Keratinocyte (primary cell): ENCODE measurements at regions not wholly inside any gene's neighbourhood (a gene's known extent, or its start where the extent isn't known, plus 50 kb on each side); places are given as distances from the start of the nearest gene placed in this dataset.

Source experiments
- DNase-seq: peaks from one replicate; pipeline ENCODE4 v3.0.0-alpha.2; 2011; ENCODE audit warnings: low read depth, missing footprints, low spot score
- FAIRE-seq: peaks from 2 replicates; lab custom pipeline; 2011; peaks lifted over from hg19 to GRCh38; lab: Jason Lieb, UNC
- H2AFZ ChIP-seq: 2 replicates; pipeline ENCODE4 v1.6.0; 2012; ENCODE audit warnings: low read length, control low read depth, inconsistent platforms; ENCODE audit not compliant: control insufficient read depth
- H3K27ac ChIP-seq: 2 replicates; pipeline ENCODE4 v1.5.1; 2011; ENCODE audit warnings: low read length; ENCODE audit not compliant: control insufficient read depth, insufficient read depth
- H3K27me3 ChIP-seq: 3 replicates; pipeline ENCODE4 v1.6.0; 2011; ENCODE audit warnings: low read length; ENCODE audit not compliant: control insufficient read depth, insufficient read depth; ENCODE audit errors: extremely low read depth
- H3K36me3 ChIP-seq, 2 experiments: 2 replicates in 1 of 2; 3 replicates in 1 of 2; pipeline ENCODE4 v1.5.1; 2011; ENCODE audit warnings: low read length in 2 of 2, mild to moderate bottlenecking in 1 of 2; ENCODE audit not compliant: control insufficient read depth in 2 of 2, insufficient read depth in 2 of 2; ENCODE audit errors: extremely low read depth in 1 of 2
- H3K4me1 ChIP-seq: 3 replicates; pipeline ENCODE4 v1.5.1; 2011; ENCODE audit warnings: low read length; ENCODE audit not compliant: control insufficient read depth, insufficient read depth; ENCODE audit errors: extremely low read depth
- H3K4me2 ChIP-seq: 3 replicates; pipeline ENCODE4 v1.6.0; 2011; ENCODE audit warnings: low read depth, low read length; ENCODE audit not compliant: control insufficient read depth, insufficient read depth; ENCODE audit errors: extremely low read depth
- H3K4me3 ChIP-seq, 3 experiments: fragments of 200-600 bp in 1 of 3; sonication (generic) in 1 of 3; 2 replicates in 2 of 3; 3 replicates in 1 of 3; pipeline ENCODE4 v1.5.1; 2011 to 2016; ENCODE audit warnings: low read length in 3 of 3, mild to moderate bottlenecking in 3 of 3, control low read depth in 2 of 3, inconsistent platforms in 1 of 3, low read depth in 1 of 3, mixed read lengths in 1 of 3, mixed run types in 1 of 3, moderate library complexity in 1 of 3; ENCODE audit not compliant: control insufficient read depth in 2 of 3, insufficient read depth in 2 of 3; ENCODE audit errors: extremely low read depth in 1 of 3
- H3K79me2 ChIP-seq: 2 replicates; pipeline ENCODE4 v1.6.0; 2012; ENCODE audit warnings: low read length; ENCODE audit not compliant: control insufficient read depth, insufficient read depth
- H3K9ac ChIP-seq: 3 replicates; pipeline ENCODE4 v1.6.0; 2011; ENCODE audit warnings: low read length; ENCODE audit not compliant: control insufficient read depth, insufficient read depth; ENCODE audit errors: extremely low read depth
- H3K9me1 ChIP-seq: 3 replicates; pipeline ENCODE4 v1.6.0; 2011; ENCODE audit warnings: low read length; ENCODE audit not compliant: control insufficient read depth, insufficient read depth; ENCODE audit errors: extremely low read depth
- H3K9me3 ChIP-seq: 2 replicates; pipeline ENCODE4 v1.5.1; 2012; ENCODE audit warnings: low read depth, low read length; ENCODE audit not compliant: control insufficient read depth
- H4K20me1 ChIP-seq: 3 replicates; pipeline ENCODE4 v1.6.0; 2011; ENCODE audit warnings: low read length; ENCODE audit not compliant: control insufficient read depth, insufficient read depth; ENCODE audit errors: extremely low read depth
- CTCF ChIP-seq, 3 experiments: IDR thresholded peaks in 1 of 3; conservative IDR thresholded peaks in 1 of 3; optimal IDR thresholded peaks in 1 of 3; 2 replicates in 2 of 3; 3 replicates in 1 of 3; pipeline versions ENCODE3 to v1.5.1; 2011; ENCODE audit warnings: low read length in 3 of 3, mild to moderate bottlenecking in 3 of 3, moderate library complexity in 2 of 3, control low read depth in 1 of 3, inconsistent platforms in 1 of 3; ENCODE audit not compliant: insufficient read depth in 2 of 3; ENCODE audit errors: extremely low read depth in 1 of 3
- EZH2 ChIP-seq: IDR thresholded peaks from one replicate; pipeline ENCODE4 v1.6.1; 2012; ENCODE audit warnings: inconsistent platforms, mild to moderate bottlenecking, low read length, moderate library complexity
- dilution Hi-C: fragments of 300-500 bp; cut with MboI; formaldehyde crosslinking; loops from one replicate; pipeline ENCODE4 v1.7.0; 2020; ENCODE audit warnings: low sequenced_read_pairs; ENCODE audit not compliant: extremely low pct_ligation_motif_present

GRCh38 chr18:38445804-38446145 lies 880.2 kb upstream of the CELF4 start:
- H3K9me3 ChIP-seq: no peaks in the 10 kb centered on the region
- no peaks in the 10 kb centered on the region for H3K36me3 ChIP-seq
- TF ChIP-seq CTCF (optimal IDR thresholded peaks at IDR 0.05 in 1 of 3, IDR thresholded peaks at IDR 0.05 in 1 of 3, conservative IDR thresholded peaks at IDR 0.05 in 1 of 3; ENCODE audit: extremely low read depth in 1 of 3, insufficient read depth in 2 of 3, low read length in 3 of 3) (no peak), EZH2 (no peak)
- FAIRE-seq: no peak
- no peaks in the 10 kb centered on the region for H3K9me1 ChIP-seq
- H3K79me2 ChIP-seq: no peaks in the 10 kb centered on the region
- H3K27ac ChIP-seq: no peak overlapping the region
- no peak overlapping the region for H3K9ac ChIP-seq
- no peak overlapping the region for H3K4me3 ChIP-seq
- peaks cover 3% of the 10 kb centered on the region for H3K27me3 ChIP-seq
- H4K20me1 ChIP-seq: no peaks in the 10 kb centered on the region
- no peak overlapping the region for H2AFZ ChIP-seq
- dilution Hi-C loops: no loop called here
- H3K4me2 ChIP-seq: no peak overlapping the region
- DNase-seq: no peak
- H3K4me1 ChIP-seq: no peaks in the 10 kb centered on the region

DNA sequence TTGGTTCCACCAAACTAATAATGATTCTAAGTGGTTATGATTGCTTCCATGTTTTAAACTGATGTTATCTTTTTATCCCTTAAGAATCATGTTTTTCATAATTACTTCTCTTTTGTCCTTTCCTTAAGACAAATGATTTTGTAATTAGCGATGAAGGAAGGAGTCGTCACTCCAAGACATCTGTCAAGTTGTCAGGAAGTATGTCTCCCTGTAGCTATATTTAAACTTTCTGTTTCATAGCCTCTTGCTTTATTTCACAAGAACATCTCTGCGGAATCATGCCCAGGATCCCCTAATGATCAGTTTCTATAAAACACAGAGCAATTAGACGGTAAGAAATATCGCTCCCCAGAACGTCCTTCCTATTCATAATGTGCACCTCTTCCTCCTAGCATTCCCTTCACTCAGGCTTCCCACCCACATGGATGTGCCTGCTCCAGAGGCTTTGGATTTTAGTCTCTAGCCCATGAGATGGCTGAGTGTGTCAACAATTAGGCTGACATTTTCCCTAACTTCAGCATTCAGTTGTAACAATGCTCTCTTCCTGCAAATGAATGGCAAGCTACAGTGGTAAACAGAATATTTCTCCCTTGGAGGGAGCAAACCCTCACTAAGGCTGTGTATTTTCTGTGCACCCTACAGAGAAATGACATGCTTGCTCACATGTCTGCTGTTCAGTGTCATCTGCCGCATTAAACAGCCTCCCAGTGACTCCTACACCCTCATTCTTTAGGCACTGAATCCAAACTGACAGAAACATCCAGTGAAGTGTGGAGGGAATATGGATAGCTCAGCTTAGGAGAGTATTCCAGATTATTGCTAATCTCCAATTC lies 879.6 kb upstream of the CELF4 start:
- no peak overlapping the region for H3K9ac ChIP-seq
- H3K79me2 ChIP-seq: no peaks in the 10 kb centered on the region
- no peak overlapping the region for H3K27ac ChIP-seq
- peaks cover 3% of the 10 kb centered on the region for H3K27me3 ChIP-seq
- dilution Hi-C loops: no loop called here
- H3K4me1 ChIP-seq: no peaks in the 10 kb centered on the region
- H3K36me3 ChIP-seq: no peaks in the 10 kb centered on the region
- H2AFZ ChIP-seq: no peak overlapping the region
- no peaks in the 10 kb centered on the region for H3K9me3 ChIP-seq
- no peaks in the 10 kb centered on the region for H3K9me1 ChIP-seq
- FAIRE-seq: no peak
- TF ChIP-seq CTCF (optimal IDR thresholded peaks at IDR 0.05 in 1 of 3, IDR thresholded peaks at IDR 0.05 in 1 of 3, conservative IDR thresholded peaks at IDR 0.05 in 1 of 3; ENCODE audit: extremely low read depth in 1 of 3, insufficient read depth in 2 of 3, low read length in 3 of 3) (no peak), EZH2 (no peak)
- no peak overlapping the region for H3K4me3 ChIP-seq
- H4K20me1 ChIP-seq: no peaks in the 10 kb centered on the region
- no peak for DNase-seq
- no peak overlapping the region for H3K4me2 ChIP-seq
